ENCODE measurements at regions not wholly inside any gene's neighbourhood (a gene's known extent, or its start where the extent isn't known, plus 50 kb on each side); places are given as distances from the start of the nearest gene placed in this dataset.

- TF ChIP-seq FOXM1 (IDR thresholded peaks at IDR 0.05; ENCODE audit: borderline replicate concordance, low read depth) (no peak), NFIC (IDR thresholded peaks at IDR 0.05) (no peak), TAF1 (IDR thresholded peaks at IDR 0.05; ENCODE audit: low read depth) (no peak), RAD21 (IDR thresholded peaks at IDR 0.05; ENCODE audit: low read depth) (no peak), TEAD4 (IDR thresholded peaks at IDR 0.05) (no peak), EGR1 (IDR thresholded peaks at IDR 0.05) (no peak), ZBTB7A (IDR thresholded peaks at IDR 0.05; ENCODE audit: low read depth) (no peak), CEBPB (IDR thresholded peaks at IDR 0.05) (no peak), EP300 (IDR thresholded peaks at IDR 0.05; ENCODE audit: borderline replicate concordance) (no peak), CREB1 (IDR thresholded peaks at IDR 0.05; ENCODE audit: low read depth) (no peak)
- TF ChIP-seq, protein P1, sequence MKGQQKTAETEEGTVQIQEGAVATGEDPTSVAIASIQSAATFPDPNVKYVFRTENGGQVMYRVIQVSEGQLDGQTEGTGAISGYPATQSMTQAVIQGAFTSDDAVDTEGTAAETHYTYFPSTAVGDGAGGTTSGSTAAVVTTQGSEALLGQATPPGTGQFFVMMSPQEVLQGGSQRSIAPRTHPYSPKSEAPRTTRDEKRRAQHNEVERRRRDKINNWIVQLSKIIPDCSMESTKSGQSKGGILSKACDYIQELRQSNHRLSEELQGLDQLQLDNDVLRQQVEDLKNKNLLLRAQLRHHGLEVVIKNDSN (IDR thresholded peaks at IDR 0.05): no peak
- TF ChIP-seq, protein P2, sequence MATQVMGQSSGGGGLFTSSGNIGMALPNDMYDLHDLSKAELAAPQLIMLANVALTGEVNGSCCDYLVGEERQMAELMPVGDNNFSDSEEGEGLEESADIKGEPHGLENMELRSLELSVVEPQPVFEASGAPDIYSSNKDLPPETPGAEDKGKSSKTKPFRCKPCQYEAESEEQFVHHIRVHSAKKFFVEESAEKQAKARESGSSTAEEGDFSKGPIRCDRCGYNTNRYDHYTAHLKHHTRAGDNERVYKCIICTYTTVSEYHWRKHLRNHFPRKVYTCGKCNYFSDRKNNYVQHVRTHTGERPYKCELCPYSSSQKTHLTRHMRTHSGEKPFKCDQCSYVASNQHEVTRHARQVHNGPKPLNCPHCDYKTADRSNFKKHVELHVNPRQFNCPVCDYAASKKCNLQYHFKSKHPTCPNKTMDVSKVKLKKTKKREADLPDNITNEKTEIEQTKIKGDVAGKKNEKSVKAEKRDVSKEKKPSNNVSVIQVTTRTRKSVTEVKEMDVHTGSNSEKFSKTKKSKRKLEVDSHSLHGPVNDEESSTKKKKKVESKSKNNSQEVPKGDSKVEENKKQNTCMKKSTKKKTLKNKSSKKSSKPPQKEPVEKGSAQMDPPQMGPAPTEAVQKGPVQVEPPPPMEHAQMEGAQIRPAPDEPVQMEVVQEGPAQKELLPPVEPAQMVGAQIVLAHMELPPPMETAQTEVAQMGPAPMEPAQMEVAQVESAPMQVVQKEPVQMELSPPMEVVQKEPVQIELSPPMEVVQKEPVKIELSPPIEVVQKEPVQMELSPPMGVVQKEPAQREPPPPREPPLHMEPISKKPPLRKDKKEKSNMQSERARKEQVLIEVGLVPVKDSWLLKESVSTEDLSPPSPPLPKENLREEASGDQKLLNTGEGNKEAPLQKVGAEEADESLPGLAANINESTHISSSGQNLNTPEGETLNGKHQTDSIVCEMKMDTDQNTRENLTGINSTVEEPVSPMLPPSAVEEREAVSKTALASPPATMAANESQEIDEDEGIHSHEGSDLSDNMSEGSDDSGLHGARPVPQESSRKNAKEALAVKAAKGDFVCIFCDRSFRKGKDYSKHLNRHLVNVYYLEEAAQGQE (IDR thresholded peaks at IDR 0.05; ENCODE audit: low read depth): no peak
- TF ChIP-seq, protein P3, sequence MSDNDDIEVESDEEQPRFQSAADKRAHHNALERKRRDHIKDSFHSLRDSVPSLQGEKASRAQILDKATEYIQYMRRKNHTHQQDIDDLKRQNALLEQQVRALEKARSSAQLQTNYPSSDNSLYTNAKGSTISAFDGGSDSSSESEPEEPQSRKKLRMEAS (IDR thresholded peaks at IDR 0.05): no peak
Measured at GRCh38 chr5:14064841-14065240, 78.3 kb upstream of the TRIO start.

Data from Ishikawa (cell line).